ENCODE measurements at regions not wholly inside any gene's neighbourhood (a gene's known extent, or its start where the extent isn't known, plus 50 kb on each side); places are given as distances from the start of the nearest gene placed in this dataset.

DNA sequence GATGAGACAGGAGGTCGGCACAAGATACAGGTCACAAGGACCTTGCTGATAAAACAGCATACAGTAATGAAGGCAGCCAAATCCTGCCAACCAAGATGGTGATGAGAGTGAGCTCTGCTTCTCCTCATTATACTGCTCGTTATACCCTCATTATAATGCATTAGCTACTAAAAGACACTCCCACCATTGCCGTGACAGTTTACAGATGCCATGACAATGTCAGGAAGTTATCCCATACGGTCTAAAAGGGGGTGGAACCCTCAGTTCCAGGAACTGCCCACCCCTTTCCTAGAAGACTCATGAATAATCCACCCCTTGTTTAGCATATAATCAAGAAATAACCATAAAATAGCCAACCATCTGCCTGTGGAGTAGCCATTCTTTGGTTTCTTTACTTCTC is 224.2 kb downstream of the RBM43 start:
- DNase-seq (ENCODE audit: low spot score) (no peak), FAIRE-seq (no peak)

DNA sequence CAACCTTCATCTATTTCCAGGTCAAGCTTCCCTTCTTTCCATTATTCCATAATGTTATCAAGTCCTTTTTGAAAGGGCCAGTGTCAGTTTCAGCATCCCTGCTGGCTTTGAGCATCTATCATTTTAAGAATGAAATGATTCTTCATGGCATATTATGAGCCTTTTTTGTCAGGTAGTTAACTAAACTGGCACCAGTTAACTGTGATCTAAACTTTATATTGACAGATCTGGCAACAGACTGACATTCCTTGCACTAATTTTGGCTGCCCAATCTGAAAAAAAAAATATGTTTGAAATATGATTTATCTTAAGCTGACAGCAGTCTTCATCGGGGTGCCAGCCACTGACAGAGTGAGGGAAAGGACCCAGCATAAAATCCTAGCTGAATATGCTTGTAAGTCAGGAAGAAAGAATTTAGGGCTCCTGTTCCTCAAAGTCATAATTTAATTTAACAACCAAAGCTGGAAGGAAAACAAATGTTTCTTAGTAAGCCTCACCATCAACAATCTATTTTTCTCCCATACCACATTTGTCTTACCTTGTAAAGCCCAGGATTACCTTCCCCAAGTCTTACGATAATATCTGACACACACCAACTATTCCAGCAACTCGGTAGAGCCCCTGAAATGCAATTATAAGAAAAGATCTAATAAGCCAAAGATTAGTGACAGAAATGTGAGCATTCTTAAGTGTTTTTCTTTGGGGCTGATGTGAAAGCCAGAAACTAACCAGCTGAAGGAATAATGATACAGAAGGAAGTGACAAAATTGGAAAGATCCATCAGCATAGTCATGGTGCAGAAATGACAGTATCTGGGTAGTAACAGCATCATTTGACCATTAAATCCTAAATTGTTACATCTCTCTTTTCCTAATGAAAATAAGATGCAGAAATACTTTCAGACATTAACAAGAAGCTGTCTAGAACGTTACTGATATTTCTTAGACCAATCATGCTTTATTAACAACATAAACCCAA is 228.1 kb downstream of the RBM43 start:
- no peak for DNase-seq (ENCODE audit: low spot score)
- no peak for FAIRE-seq

- FAIRE-seq (no peak), DNase-seq (ENCODE audit: low spot score) (peak; percentile 9)
Measured at GRCh38 chr2:151032741-151033191, 228.9 kb downstream of the RBM43 start.

- DNase-seq (ENCODE audit: low spot score) (no peak), FAIRE-seq (no peak)
Measured at GRCh38 chr2:151030663-151031230, 230.9 kb downstream of the RBM43 start.

- no peak for FAIRE-seq
Measured at GRCh38 chr2:151029406-151030157, 232.1 kb downstream of the RBM43 start.

GRCh38 chr2:151028691-151029176 is 232.9 kb downstream of the RBM43 start:
- FAIRE-seq (no peak), DNase-seq (ENCODE audit: low spot score) (no peak)

More at GRCh38 chr2:151029406-151030157, 232.1 kb downstream of the RBM43 start:
- DNase-seq (ENCODE audit: low spot score), result no peak

DNA sequence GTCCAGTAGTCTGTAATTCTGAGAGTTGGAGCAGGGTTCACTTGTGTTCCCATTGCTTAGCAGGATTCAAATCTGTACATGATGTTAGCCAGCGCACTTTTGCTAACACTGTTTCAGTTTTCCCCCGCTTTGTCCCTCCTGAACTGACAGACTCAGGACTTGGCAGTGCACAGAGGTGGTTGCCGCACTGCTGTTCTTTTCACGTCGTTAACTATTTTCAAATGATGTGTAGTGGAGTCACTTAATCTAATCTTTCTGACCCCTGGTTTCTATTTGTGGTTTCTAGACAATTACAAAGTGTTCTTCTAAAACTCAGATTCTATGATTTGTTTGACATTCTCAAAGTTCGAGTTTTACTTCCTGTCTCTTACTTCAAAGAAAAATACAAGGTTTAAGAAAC is 234.5 kb downstream of the RBM43 start:
- FAIRE-seq, result no peak

DNA sequence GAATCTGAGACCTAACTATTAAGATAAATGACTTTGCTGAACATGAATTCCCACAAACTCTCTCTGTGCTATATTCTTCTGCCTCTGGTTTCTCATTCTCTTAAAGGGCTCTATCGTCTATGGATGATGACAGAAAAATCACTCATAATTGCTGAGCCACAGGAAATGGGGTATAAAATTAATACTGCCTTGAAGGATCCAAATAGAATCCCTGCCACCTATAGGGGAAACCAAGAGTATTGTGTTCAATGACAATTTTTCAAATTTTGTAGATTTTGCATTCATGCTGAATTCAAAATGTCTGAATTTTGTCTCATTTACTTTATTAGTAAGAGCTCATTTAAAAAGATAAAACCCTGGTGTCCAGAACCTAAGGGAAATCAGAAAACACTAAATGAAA is 235.8 kb downstream of the RBM43 start:
- FAIRE-seq (no peak), DNase-seq (ENCODE audit: low spot score) (no peak)

More for the DNA sequence above, 234.5 kb downstream of the RBM43 start:
- no peak for DNase-seq (ENCODE audit: low spot score)

DNA sequence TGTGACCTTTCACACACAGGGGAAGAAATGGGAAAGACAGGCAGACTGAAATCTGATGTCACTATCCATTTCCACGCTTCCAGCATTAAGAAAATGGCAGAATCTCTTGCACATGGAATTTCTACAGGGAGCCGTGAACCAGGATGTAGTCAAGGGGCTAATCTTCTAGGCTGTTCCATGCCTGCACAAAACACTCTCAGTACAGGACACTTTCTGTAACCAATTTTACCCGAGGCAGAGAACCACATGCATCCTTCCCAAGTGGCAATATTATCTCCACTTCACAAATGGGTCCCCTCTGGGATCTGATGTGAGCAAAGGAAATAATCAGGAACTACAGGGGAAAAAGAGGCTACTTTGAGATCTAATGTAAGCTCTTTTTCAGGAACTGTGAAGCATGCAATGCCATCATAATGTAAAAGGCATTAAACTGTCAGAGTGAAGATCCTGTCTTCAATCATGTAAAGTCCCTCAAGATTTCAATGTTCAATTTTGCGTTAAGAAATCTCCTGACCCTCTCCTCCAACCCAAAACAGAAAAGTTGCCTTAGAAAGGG is 236.9 kb downstream of the RBM43 start:
- FAIRE-seq (no peak), DNase-seq (ENCODE audit: low spot score) (no peak)

DNA sequence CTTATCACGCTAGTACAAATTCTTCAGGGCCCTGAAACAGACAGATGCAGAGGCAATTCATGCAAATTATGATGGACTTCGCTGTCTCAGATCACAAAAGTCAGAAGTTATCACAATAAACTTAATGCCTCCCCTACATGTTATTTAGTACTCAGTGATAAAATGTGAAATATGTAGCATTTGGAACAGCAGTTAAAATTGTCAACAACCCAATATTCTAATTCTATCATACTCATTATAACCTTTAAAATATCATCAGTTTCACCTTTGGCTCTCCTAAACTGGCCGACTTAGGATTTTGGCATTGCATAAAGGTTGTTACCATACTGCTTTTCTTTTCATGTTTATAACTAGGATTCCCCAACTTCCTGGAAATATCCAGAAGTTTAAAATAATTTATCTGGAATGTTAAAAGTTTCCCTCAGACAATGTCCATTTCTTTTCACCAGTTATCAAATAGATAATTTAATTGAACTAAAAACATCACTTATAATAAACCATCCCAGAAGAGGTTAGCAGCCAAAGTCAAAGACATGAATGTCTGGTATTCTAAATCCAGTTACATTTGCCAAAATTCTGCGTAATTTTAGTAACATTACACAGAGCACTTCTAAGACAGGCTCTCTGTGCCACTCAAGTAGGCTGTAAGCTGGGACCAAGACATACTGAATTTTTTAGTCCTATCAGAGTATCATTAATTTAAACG is 239.8 kb downstream of the RBM43 start:
- DNase-seq (ENCODE audit: low spot score) (no peak), FAIRE-seq (no peak)

DNA sequence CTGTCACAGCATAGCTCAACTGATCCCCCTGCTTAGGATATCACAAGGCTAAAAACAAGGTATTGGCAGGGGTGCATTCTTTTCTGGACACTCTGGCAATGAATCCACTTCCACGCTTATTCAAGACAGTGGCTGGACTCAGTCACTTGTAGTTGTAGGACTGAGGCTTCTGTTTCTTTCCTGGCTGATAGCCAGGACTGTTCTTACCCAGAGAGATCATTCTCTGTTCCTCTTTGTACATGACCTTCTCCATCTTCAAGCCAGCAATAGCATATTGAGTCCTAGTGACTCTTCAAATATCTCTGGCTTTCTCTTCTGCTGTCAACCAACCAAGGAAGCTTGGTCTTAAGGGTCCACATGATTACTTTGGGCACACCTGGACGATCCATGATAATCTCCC is 241.3 kb downstream of the RBM43 start:
- FAIRE-seq (no peak), DNase-seq (ENCODE audit: low spot score) (no peak)

- FAIRE-seq (no peak), DNase-seq (ENCODE audit: low spot score) (no peak)
Measured at GRCh38 chr2:151009437-151010175, 252.1 kb downstream of the RBM43 start.

DNA sequence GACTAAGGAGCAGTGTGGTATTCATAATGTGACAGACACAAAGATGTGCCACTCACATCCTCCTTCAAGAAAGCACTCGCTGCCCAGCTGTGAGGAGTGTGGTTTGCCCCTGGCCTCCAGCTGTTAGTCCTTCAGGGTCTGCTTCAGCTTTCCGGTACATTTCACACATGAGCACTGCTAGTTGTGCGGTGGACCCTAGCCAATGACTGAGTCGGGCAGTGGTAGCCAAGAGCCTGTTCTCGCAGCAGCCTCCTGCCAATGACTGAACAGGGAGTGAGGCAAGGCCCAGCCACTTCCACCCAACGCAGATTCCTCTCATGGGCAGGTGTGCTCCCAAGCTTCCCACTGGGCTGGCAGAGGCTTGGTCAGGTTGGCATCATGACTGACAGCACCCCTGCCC is 254.3 kb downstream of the RBM43 start:
- DNase-seq (ENCODE audit: low spot score), result no peak
- FAIRE-seq, result no peak

- FAIRE-seq, result no peak
- no peak for DNase-seq (ENCODE audit: low spot score)
Measured at GRCh38 chr2:151002959-151003600, 258.6 kb downstream of the RBM43 start.

DNA sequence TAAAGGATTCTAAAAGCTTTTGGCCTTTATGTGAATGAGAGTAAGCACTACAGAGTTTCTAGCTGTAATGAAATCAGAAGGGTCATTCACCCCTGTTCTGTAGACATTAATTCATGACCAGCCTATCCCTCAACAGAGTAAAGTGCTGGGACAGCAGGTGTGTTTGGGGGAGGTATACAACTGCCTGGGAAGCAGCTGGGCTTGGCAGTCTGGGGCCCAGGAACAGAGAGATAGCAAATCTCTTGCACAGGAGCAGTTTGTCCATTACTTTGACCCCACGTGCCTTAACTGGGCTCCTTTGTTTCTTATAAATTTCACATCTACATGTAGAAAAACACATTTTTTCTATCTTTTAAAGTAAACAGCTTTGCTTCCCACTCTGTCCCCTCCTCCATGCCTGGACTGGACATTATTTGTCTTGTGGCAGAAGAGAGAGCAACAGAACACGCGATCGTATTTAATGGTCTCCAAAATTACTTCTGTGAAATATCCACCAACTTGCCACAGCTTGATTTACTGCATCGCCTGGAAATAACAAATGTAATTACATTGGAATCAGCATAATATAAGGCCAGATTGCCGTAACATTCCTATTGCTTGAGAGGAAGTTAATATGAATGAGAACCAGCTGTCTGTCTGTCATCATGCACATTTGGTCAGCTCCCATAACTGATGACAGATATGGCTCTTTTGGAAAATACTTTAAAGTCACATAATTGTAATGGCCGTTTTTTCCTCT is 263.8 kb downstream of the RBM43 start:
- DNase-seq (ENCODE audit: low spot score) (no peak), FAIRE-seq (no peak)

DNA sequence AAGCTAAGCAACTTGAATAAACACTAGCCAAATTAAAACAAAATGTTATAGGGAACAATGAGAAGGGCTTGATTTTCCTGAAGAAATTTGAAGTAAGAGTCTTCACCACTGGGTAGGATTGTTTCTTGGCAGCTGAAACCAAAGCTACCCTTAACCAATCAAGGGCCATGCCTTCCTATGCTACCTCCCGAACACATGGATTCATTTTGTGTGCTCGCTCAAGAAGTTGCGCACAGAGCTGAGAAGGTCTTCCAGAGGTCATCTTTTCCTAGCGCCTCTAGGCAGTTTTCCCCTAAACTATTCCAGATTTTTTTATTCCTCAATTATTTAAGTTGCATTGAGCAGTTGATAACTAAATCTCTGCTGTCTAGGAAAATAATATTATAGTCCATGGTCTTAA is 264.6 kb downstream of the RBM43 start:
- DNase-seq (ENCODE audit: low spot score), result no peak
- FAIRE-seq, result no peak

DNA sequence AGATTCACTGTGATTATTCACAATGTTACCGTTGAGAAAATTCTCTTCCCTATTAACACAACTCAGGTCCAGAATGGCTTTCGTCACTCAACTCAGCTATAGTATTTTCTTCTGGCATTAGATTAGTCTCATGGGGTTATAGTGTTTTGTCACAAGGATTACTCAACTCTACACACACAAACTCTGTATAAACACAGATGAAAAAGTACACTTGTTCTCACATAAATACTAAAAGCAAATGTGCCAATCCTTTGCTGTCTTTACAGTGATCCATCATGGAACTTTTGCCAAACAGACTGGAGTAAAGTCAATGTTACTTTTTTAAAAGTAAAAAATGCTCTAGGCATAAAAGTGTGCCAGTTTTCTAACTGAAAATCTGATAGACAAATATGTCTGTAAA is 267.6 kb downstream of the RBM43 start:
- no peak for DNase-seq (ENCODE audit: low spot score)
- FAIRE-seq, result no peak

GRCh38 chr2:150989969-150990368 is 271.7 kb downstream of the RBM43 start:
- FAIRE-seq (no peak), DNase-seq (ENCODE audit: low spot score) (no peak)

GRCh38 chr2:150985741-150986140 is 275.9 kb downstream of the RBM43 start:
- no peak for FAIRE-seq
- no peak for DNase-seq (ENCODE audit: low spot score)

Measured in urothelium cell line (cell line).